Rectal smooth muscle tissue (tissue), 1 donor: ENCODE measurements at regions not wholly inside any gene's neighbourhood (a gene's known extent, or its start where the extent isn't known, plus 50 kb on each side); places are given as distances from the start of the nearest gene placed in this dataset.

ENCODE experiments used
- H3K27ac ChIP-seq: one replicate; pipeline ENCODE4 v1.7.0; 2013; ENCODE audit warnings: low read depth, low read length, inconsistent platforms
- H3K27me3 ChIP-seq: one replicate; pipeline ENCODE4 v1.7.0; 2013; ENCODE audit warnings: low read length; ENCODE audit not compliant: control insufficient read depth, insufficient read depth
- H3K36me3 ChIP-seq: one replicate; pipeline ENCODE4 v1.7.0; 2013; ENCODE audit warnings: low read length; ENCODE audit not compliant: control insufficient read depth, insufficient read depth
- H3K4me1 ChIP-seq: one replicate; pipeline ENCODE4 v1.7.0; 2013; ENCODE audit warnings: low read length; ENCODE audit not compliant: control insufficient read depth, insufficient read depth
- H3K4me3 ChIP-seq: one replicate; pipeline ENCODE4 v1.7.0; 2013; ENCODE audit warnings: low read length
- H3K9ac ChIP-seq: one replicate; pipeline ENCODE4 v1.7.0; 2013; ENCODE audit warnings: low read length

- no peak overlapping the region for H3K4me3 ChIP-seq
- no peak overlapping the region for H3K27ac ChIP-seq
- H3K36me3 ChIP-seq: no peaks in the 10 kb centered on the region
- peaks cover 17% of the 10 kb centered on the region for H3K4me1 ChIP-seq
- no peaks in the 10 kb centered on the region for H3K27me3 ChIP-seq
- no peak overlapping the region for H3K9ac ChIP-seq
Observed at GRCh38 chr2:237251986-237252385, 162.0 kb downstream of the COL6A3 start.

- no peak overlapping the region for H3K4me3 ChIP-seq
- H3K4me1 ChIP-seq: peaks cover 24% of the 10 kb centered on the region
- no peak overlapping the region for H3K9ac ChIP-seq
- no peak overlapping the region for H3K27ac ChIP-seq
- no peaks in the 10 kb centered on the region for H3K27me3 ChIP-seq
- H3K36me3 ChIP-seq: no peaks in the 10 kb centered on the region
Observed at GRCh38 chr2:237253046-237253702, 160.8 kb downstream of the COL6A3 start.

- Histone ChIP-seq H3K9ac (no peak overlapping the region), H3K27me3 (no peaks in the 10 kb centered on the region), H3K4me1 (peaks cover 32% of the 10 kb centered on the region), H3K36me3 (no peaks in the 10 kb centered on the region), H3K4me3 (no peak overlapping the region), H3K27ac (peak overlapping the region; percentile 75)
Observed at GRCh38 chr2:237254369-237254861, 159.5 kb downstream of the COL6A3 start.

- no peak overlapping the region for H3K4me3 ChIP-seq
- peaks cover 32% of the 10 kb centered on the region for H3K4me1 ChIP-seq
- H3K27ac ChIP-seq: peak overlapping the region; percentile 75
- no peaks in the 10 kb centered on the region for H3K27me3 ChIP-seq
- no peak overlapping the region for H3K9ac ChIP-seq
- no peaks in the 10 kb centered on the region for H3K36me3 ChIP-seq
Observed at GRCh38 chr2:237254911-237255578, 158.9 kb downstream of the COL6A3 start.

GRCh38 chr2:237256887-237257286 lies 157.1 kb downstream of the COL6A3 start:
- Histone ChIP-seq H3K4me1 (peaks cover 32% of the 10 kb centered on the region), H3K4me3 (no peak overlapping the region), H3K27ac (peak overlapping the region; percentile 75), H3K36me3 (no peaks in the 10 kb centered on the region), H3K27me3 (no peaks in the 10 kb centered on the region), H3K9ac (no peak overlapping the region)

- no peak overlapping the region for H3K4me3 ChIP-seq
- no peak overlapping the region for H3K9ac ChIP-seq
- H3K27ac ChIP-seq: peak overlapping the region; percentile 75
- H3K27me3 ChIP-seq: no peaks in the 10 kb centered on the region
- H3K4me1 ChIP-seq: peaks cover 32% of the 10 kb centered on the region
- no peaks in the 10 kb centered on the region for H3K36me3 ChIP-seq
Observed at GRCh38 chr2:237257471-237257951, 156.5 kb downstream of the COL6A3 start.

- no peak overlapping the region for H3K4me3 ChIP-seq
- peaks cover 32% of the 10 kb centered on the region for H3K4me1 ChIP-seq
- H3K9ac ChIP-seq: no peak overlapping the region
- peak overlapping the region; percentile 75 for H3K27ac ChIP-seq
- no peaks in the 10 kb centered on the region for H3K36me3 ChIP-seq
- no peaks in the 10 kb centered on the region for H3K27me3 ChIP-seq
Observed at GRCh38 chr2:237258116-237258515, 155.8 kb downstream of the COL6A3 start.

GRCh38 chr2:237258615-237259014 lies 155.3 kb downstream of the COL6A3 start:
- Histone ChIP-seq H3K4me1 (peaks cover 32% of the 10 kb centered on the region), H3K27ac (peak overlapping the region; percentile 18), H3K36me3 (no peaks in the 10 kb centered on the region), H3K9ac (no peak overlapping the region), H3K4me3 (no peak overlapping the region), H3K27me3 (no peaks in the 10 kb centered on the region)

- H3K9ac ChIP-seq: no peak overlapping the region
- H3K4me1 ChIP-seq: peaks cover 28% of the 10 kb centered on the region
- H3K36me3 ChIP-seq: no peaks in the 10 kb centered on the region
- H3K27ac ChIP-seq: peak overlapping the region; percentile 18
- no peak overlapping the region for H3K4me3 ChIP-seq
- no peaks in the 10 kb centered on the region for H3K27me3 ChIP-seq
Observed at GRCh38 chr2:237259201-237259600, 154.8 kb downstream of the COL6A3 start.

- Histone ChIP-seq H3K27ac (no peak overlapping the region), H3K4me3 (no peak overlapping the region), H3K27me3 (no peaks in the 10 kb centered on the region), H3K9ac (no peak overlapping the region), H3K4me1 (peaks cover 26% of the 10 kb centered on the region), H3K36me3 (no peaks in the 10 kb centered on the region)
Observed at GRCh38 chr2:237260039-237260620, 153.8 kb downstream of the COL6A3 start.

- H3K27me3 ChIP-seq: no peaks in the 10 kb centered on the region
- no peak overlapping the region for H3K9ac ChIP-seq
- no peak overlapping the region for H3K27ac ChIP-seq
- H3K36me3 ChIP-seq: no peaks in the 10 kb centered on the region
- H3K4me1 ChIP-seq: peaks cover 26% of the 10 kb centered on the region
- no peak overlapping the region for H3K4me3 ChIP-seq
Observed at GRCh38 chr2:237260686-237261085, 153.3 kb downstream of the COL6A3 start.

- Histone ChIP-seq H3K36me3 (no peaks in the 10 kb centered on the region), H3K4me3 (no peak overlapping the region), H3K4me1 (peaks cover 21% of the 10 kb centered on the region), H3K9ac (no peak overlapping the region), H3K27ac (no peak overlapping the region), H3K27me3 (no peaks in the 10 kb centered on the region)
Observed at GRCh38 chr2:237261327-237261726, 152.6 kb downstream of the COL6A3 start.
